RWPE1 (cell line): ENCODE measurements at regions not wholly inside any gene's neighbourhood (a gene's known extent, or its start where the extent isn't known, plus 50 kb on each side); places are given as distances from the start of the nearest gene placed in this dataset.
A peak's percentile ranks its signal among the peaks of the same experiment; 100 is the strongest.

Experiments used
- CTCF ChIA-PET: fragments of 350-600 bp; sonication (Branson Sonifier 250); formaldehyde crosslinking; extraction: SDS; loops from one replicate; lab custom pipeline; 2021; lab: Yijun Ruan, JAX
- POLR2A ChIA-PET: fragments of 400-600 bp; formaldehyde crosslinking; extraction: SDS; loops from one replicate; lab custom pipeline; 2020; ENCODE audit warnings: antibody characterized with exemption; ENCODE audit not compliant: low non-redundant PET; lab: Yijun Ruan, JAX
- DNase-seq: peaks from one replicate; pipeline ENCODE4 v3.0.0; 2012; ENCODE audit warnings: low spot score
- H3K27ac ChIP-seq: fragments of 450-650 bp; 2 replicates; pipeline ENCODE4 v1.5.1; 2017
- CTCF ChIP-seq: fragments of 450-650 bp; conservative IDR thresholded peaks from 2 replicates; pipeline ENCODE4 v1.5.1; 2017; ENCODE audit warnings: low read depth, mild to moderate bottlenecking

- TF ChIP-seq CTCF: no peak
- peak overlapping the region; percentile 67 for H3K27ac ChIP-seq
- POLR2A ChIA-PET: interaction anchor here (0.6 kb wide), 1 partner anchor 1020 kb away, joined by 3 read pairs; no protein-coding TSS in a partner anchor
- CTCF ChIA-PET: interaction anchor here (0.6 to 1.7 kb wide), 5 partner anchors 9 to 722 kb away, joined by 3 to 8 read pairs (median 4); no protein-coding TSS in a partner anchor
- DNase-seq: peak; percentile 89
These were observed 94.2 kb downstream of the LLPH start for GRCh38 chr12:66036317-66036716.

- TF ChIP-seq CTCF: peak; percentile 46
- H3K27ac ChIP-seq: no peak overlapping the region
- CTCF ChIA-PET: interaction anchor here (0.5 to 1.7 kb wide), 5 partner anchors 10 to 1456 kb away, joined by 3 to 8 read pairs (median 4); no protein-coding TSS in a partner anchor
- POLR2A ChIA-PET: interaction anchor here (0.6 kb wide), 1 partner anchor 1019 kb away, joined by 3 read pairs; no protein-coding TSS in a partner anchor
- DNase-seq: peak; percentile 32
These were observed 95.1 kb downstream of the LLPH start for GRCh38 chr12:66035288-66035966.

- no peak overlapping the region for H3K27ac ChIP-seq
- TF ChIP-seq CTCF: no peak
- ChIA-PET POLR2A (no interaction called here), CTCF (no interaction called here)
- DNase-seq: no peak
These were observed 97.4 kb downstream of the LLPH start for GRCh38 chr12:66033151-66033550.

GRCh38 chr12:66032739-66033138, 97.8 kb downstream of the LLPH start:
- no peak overlapping the region for H3K27ac ChIP-seq
- no peak for TF ChIP-seq CTCF
- ChIA-PET CTCF (no interaction called here), POLR2A (no interaction called here)
- DNase-seq: no peak

- no peak for DNase-seq
- POLR2A ChIA-PET: no interaction called here
- CTCF ChIA-PET: no interaction called here
- no peak overlapping the region for H3K27ac ChIP-seq
- no peak for TF ChIP-seq CTCF
These were observed 100.3 kb downstream of the LLPH start for GRCh38 chr12:66030217-66030781.

GRCh38 chr12:66028390-66028789, 102.2 kb downstream of the LLPH start:
- ChIA-PET POLR2A (no interaction called here), CTCF (no interaction called here)
- H3K27ac ChIP-seq: no peak overlapping the region
- DNase-seq: no peak
- no peak for TF ChIP-seq CTCF
